MM.1S (cell line): ENCODE measurements at regions not wholly inside any gene's neighbourhood (a gene's known extent, or its start where the extent isn't known, plus 50 kb on each side); places are given as distances from the start of the nearest gene placed in this dataset.

Experiments used
- DNase-seq: peaks from one replicate; pipeline ENCODE4 v3.0.0-alpha.2; 2015
- H2AFZ ChIP-seq: fragments of 300-600 bp; sonication (generic); 2 replicates; pipeline ENCODE4 v1.6.0; 2016; ENCODE audit warnings: antibody characterized with exemption, low read length
- H3F3A ChIP-seq: fragments of 300-600 bp; sonication (generic); 2 replicates; pipeline ENCODE4 v1.6.1; 2016; ENCODE audit warnings: mild to moderate bottlenecking, antibody characterized with exemption, low read length, moderate library complexity, mixed read lengths; ENCODE audit not compliant: insufficient read depth
- H3K27ac ChIP-seq: fragments of 300-600 bp; sonication (generic); 2 replicates; pipeline ENCODE4 v1.5.1; 2016; ENCODE audit warnings: mild to moderate bottlenecking, low read length
- H3K27me3 ChIP-seq: fragments of 300-600 bp; sonication (generic); replicated peaks from 2 replicates; pipeline ENCODE4 v1.6.0; 2016; ENCODE audit warnings: low read length; ENCODE audit not compliant: insufficient read depth
- H3K36me3 ChIP-seq: fragments of 300-600 bp; sonication (generic); replicated peaks from 2 replicates; pipeline ENCODE4 v1.6.1; 2016; ENCODE audit warnings: mild to moderate bottlenecking, low read length, mixed read lengths; ENCODE audit not compliant: insufficient read depth
- H3K4me1 ChIP-seq: fragments of 300-600 bp; sonication (generic); 2 replicates; pipeline ENCODE4 v1.6.1; 2016; ENCODE audit warnings: low read length, mixed read lengths
- H3K4me2 ChIP-seq: fragments of 300-600 bp; sonication (generic); 2 replicates; pipeline ENCODE4 v1.6.0; 2016; ENCODE audit warnings: low read depth, low read length
- H3K4me3 ChIP-seq: fragments of 300-600 bp; sonication (generic); 2 replicates; pipeline ENCODE4 v1.5.1; 2016; ENCODE audit warnings: low read length, mixed read lengths
- H3K79me2 ChIP-seq: fragments of 300-600 bp; sonication (generic); 2 replicates; pipeline ENCODE4 v1.6.1; 2016; ENCODE audit warnings: mixed run types, low read length, mixed read lengths
- H3K9ac ChIP-seq: fragments of 300-600 bp; sonication (generic); 2 replicates; pipeline ENCODE4 v1.6.1; 2016; ENCODE audit warnings: low read length, mixed read lengths
- H3K9me2 ChIP-seq: fragments of 300-600 bp; sonication (generic); replicated peaks from 2 replicates; pipeline ENCODE4 v1.6.1; 2016; ENCODE audit warnings: mild to moderate bottlenecking, low read length, mixed read lengths; ENCODE audit not compliant: insufficient read depth
- H3K9me3 ChIP-seq: fragments of 300-600 bp; sonication (generic); replicated peaks from 2 replicates; pipeline ENCODE4 v1.6.1; 2016; ENCODE audit warnings: mild to moderate bottlenecking, low read length, mixed read lengths; ENCODE audit not compliant: insufficient read depth
- H4K20me1 ChIP-seq: fragments of 300-600 bp; sonication (generic); 2 replicates; pipeline ENCODE4 v1.6.1; 2016; ENCODE audit warnings: mild to moderate bottlenecking, low read length, moderate library complexity, mixed read lengths; ENCODE audit not compliant: insufficient read depth
- EZH2 ChIP-seq: fragments of 300-600 bp; sonication (generic); optimal IDR thresholded peaks from 2 replicates; pipeline ENCODE3; 2017; ENCODE audit warnings: low read depth, mild to moderate bottlenecking, antibody characterized with exemption, low read length, mixed read lengths
- EZH2phosphoT487 ChIP-seq: fragments of 300-600 bp; sonication (generic); IDR thresholded peaks from 2 replicates; pipeline ENCODE4 v1.6.1; 2018; ENCODE audit warnings: antibody characterized with exemption, low read length
- TF ChIP-seq, protein P1 (sequence below): fragments of 300-600 bp; sonication (generic); IDR thresholded peaks from 2 replicates; pipeline ENCODE4 v1.5.1; 2016; ENCODE audit warnings: antibody characterized with exemption, low read length, mixed read lengths

DNA sequence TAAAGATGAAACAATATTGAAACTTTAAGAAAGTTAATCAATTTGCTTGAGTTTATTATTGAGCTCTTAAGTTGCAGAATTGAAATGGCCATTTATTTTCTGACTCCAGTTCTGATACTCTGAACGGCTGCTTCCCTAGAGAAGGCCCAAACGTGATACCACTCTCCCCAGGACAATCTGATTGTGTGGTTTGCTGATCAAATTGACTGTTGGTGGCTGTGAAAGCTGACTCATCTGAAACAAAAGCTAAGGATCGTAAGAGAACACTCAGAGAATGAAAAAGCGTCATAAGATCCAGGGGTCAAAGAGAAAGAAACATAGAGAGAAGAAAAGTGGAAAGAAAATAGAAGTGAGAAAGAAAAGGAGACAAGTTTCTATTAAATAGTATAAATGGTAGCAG, 147.2 kb downstream of the IZUMO3 start:
- H3K9me2 ChIP-seq, result no peaks in the 10 kb centered on the region
- no peak overlapping the region for H2AFZ ChIP-seq
- TF ChIP-seq, protein P1, sequence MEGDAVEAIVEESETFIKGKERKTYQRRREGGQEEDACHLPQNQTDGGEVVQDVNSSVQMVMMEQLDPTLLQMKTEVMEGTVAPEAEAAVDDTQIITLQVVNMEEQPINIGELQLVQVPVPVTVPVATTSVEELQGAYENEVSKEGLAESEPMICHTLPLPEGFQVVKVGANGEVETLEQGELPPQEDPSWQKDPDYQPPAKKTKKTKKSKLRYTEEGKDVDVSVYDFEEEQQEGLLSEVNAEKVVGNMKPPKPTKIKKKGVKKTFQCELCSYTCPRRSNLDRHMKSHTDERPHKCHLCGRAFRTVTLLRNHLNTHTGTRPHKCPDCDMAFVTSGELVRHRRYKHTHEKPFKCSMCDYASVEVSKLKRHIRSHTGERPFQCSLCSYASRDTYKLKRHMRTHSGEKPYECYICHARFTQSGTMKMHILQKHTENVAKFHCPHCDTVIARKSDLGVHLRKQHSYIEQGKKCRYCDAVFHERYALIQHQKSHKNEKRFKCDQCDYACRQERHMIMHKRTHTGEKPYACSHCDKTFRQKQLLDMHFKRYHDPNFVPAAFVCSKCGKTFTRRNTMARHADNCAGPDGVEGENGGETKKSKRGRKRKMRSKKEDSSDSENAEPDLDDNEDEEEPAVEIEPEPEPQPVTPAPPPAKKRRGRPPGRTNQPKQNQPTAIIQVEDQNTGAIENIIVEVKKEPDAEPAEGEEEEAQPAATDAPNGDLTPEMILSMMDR, result no peak
- no peak for TF ChIP-seq EZH2
- TF ChIP-seq EZH2phosphoT487, result no peak
- H3K4me2 ChIP-seq, result no peak overlapping the region
- H3K79me2 ChIP-seq, result no peaks in the 10 kb centered on the region
- no peaks in the 10 kb centered on the region for H3K4me1 ChIP-seq
- no peak overlapping the region for H3K4me3 ChIP-seq
- no peak overlapping the region for H3K27ac ChIP-seq
- H3K27me3 ChIP-seq, result no peaks in the 10 kb centered on the region
- no peaks in the 10 kb centered on the region for H3F3A ChIP-seq
- H3K36me3 ChIP-seq, result no peaks in the 10 kb centered on the region
- no peak overlapping the region for H3K9ac ChIP-seq
- H4K20me1 ChIP-seq, result no peaks in the 10 kb centered on the region
- no peaks in the 10 kb centered on the region for H3K9me3 ChIP-seq
- DNase-seq, result no peak

DNA sequence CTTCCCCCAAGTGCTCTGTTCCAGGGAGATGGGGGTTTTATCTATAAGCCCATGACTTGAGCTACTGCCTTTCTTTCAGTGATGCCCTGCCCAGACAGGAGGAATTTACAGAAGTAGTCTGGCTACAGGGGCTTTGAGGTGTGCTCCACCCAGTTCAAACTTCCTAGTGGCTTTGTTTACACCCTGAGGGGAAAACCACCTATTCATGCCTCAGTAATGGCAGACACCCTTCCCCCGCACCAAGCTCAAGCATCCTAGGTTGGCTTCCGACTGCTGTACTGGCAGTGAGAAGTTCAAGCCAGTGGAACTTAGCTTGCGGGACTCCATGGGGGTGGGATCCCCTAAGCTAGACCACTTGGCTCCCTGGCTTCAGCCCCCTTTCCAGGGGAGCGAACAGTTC, 154.6 kb downstream of the IZUMO3 start:
- H3K27me3 ChIP-seq, result no peaks in the 10 kb centered on the region
- H3K9me3 ChIP-seq, result no peaks in the 10 kb centered on the region
- H4K20me1 ChIP-seq, result no peaks in the 10 kb centered on the region
- no peak for DNase-seq
- no peak overlapping the region for H3K27ac ChIP-seq
- no peak overlapping the region for H3K4me3 ChIP-seq
- no peaks in the 10 kb centered on the region for H3F3A ChIP-seq
- H3K4me2 ChIP-seq, result no peak overlapping the region
- TF ChIP-seq, protein P1, result no peak
- TF ChIP-seq EZH2phosphoT487 (no peak), EZH2 (no peak)
- H3K36me3 ChIP-seq, result no peaks in the 10 kb centered on the region
- no peaks in the 10 kb centered on the region for H3K4me1 ChIP-seq
- no peak overlapping the region for H3K9ac ChIP-seq
- H3K79me2 ChIP-seq, result no peaks in the 10 kb centered on the region
- H2AFZ ChIP-seq, result no peak overlapping the region
- no peaks in the 10 kb centered on the region for H3K9me2 ChIP-seq

DNA sequence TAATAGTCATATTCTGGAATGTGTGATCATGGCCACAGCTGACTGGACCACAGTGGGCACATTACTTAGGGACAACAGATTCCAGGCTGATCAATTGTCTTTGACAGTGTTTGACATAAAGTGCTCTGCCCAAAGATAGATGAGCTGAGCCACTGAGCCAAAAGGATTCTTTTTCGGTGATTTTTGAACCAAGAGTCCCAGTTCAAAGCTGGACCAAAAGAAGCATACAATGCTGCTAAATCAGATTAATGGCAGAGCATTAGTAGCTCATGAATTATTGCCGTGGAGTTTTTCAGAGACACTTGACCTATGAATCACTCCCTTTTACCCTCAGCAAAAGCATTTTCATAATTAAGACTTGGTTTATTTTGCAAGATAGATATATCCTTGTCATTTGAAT, 160.6 kb downstream of the IZUMO3 start:
- no peak overlapping the region for H3K27ac ChIP-seq
- no peak for DNase-seq
- TF ChIP-seq, protein P1, result no peak

DNA sequence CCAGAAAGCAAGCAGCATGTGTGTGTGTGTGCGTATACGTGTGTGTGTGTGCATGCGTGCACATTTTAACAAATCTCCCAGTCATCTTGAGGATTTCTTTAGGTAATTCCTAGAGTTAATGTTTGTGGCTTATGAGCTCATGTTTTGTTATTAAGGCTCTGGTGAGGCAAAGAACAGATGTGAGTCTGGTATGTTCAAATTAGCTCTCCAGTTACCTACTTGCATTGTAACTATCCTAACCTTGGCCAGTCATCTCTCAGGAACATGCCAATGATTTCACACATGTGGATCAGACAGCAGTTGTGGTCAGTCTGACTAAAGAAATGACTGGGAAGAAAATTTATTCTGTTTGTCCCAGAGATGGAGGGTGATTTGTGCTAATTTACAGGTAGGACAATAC, 163.1 kb downstream of the IZUMO3 start:
- no peak for DNase-seq
- Histone ChIP-seq H3F3A (no peaks in the 10 kb centered on the region), H3K36me3 (no peaks in the 10 kb centered on the region), H3K9ac (no peak overlapping the region), H2AFZ (no peak overlapping the region), H4K20me1 (no peaks in the 10 kb centered on the region), H3K4me2 (no peak overlapping the region), H3K9me2 (no peaks in the 10 kb centered on the region), H3K9me3 (no peaks in the 10 kb centered on the region), H3K4me1 (no peaks in the 10 kb centered on the region), H3K27me3 (no peaks in the 10 kb centered on the region), H3K79me2 (no peaks in the 10 kb centered on the region), H3K27ac (no peak overlapping the region), H3K4me3 (no peak overlapping the region)
- TF ChIP-seq EZH2phosphoT487 (no peak), EZH2 (no peak)
- TF ChIP-seq, protein P1, result no peak

More for the DNA sequence above, 160.6 kb downstream of the IZUMO3 start:
- Histone ChIP-seq H3K9me2 (no peaks in the 10 kb centered on the region), H2AFZ (no peak overlapping the region), H4K20me1 (no peaks in the 10 kb centered on the region), H3K79me2 (no peaks in the 10 kb centered on the region), H3K4me2 (no peak overlapping the region), H3F3A (no peaks in the 10 kb centered on the region), H3K36me3 (no peaks in the 10 kb centered on the region), H3K9me3 (no peaks in the 10 kb centered on the region), H3K9ac (no peak overlapping the region), H3K4me3 (no peak overlapping the region), H3K4me1 (no peaks in the 10 kb centered on the region), H3K27me3 (no peaks in the 10 kb centered on the region)
